ENCODE measurements at regions not wholly inside any gene's neighbourhood (a gene's known extent, or its start where the extent isn't known, plus 50 kb on each side); places are given as distances from the start of the nearest gene placed in this dataset.

GRCh38 chr3:14252321-14253021 is 73.9 kb downstream of the LSM3 start:
- peaks cover 1% of the 10 kb centered on the region for H3K4me1 Mint-ChIP-seq (ENCODE audit: low read depth, unreplicated experiment)
- H3K27ac Mint-ChIP-seq (ENCODE audit: unreplicated experiment), result no peak overlapping the region
- peaks cover 6% of the 10 kb centered on the region for H3K36me3 Mint-ChIP-seq (ENCODE audit: unreplicated experiment)
- TF ChIP-seq CTCF (IDR thresholded peaks at IDR 0.05; ENCODE audit: partially characterized antibody, unreplicated experiment), result no peak
- no peak overlapping the region for H3K4me3 Mint-ChIP-seq (ENCODE audit: unreplicated experiment)
- no peak for DNase-seq
- peaks cover 2% of the 10 kb centered on the region for H3K27me3 Mint-ChIP-seq (ENCODE audit: unreplicated experiment)
- H3K9me3 Mint-ChIP-seq (ENCODE audit: unreplicated experiment), result peaks cover 5% of the 10 kb centered on the region

GRCh38 chr3:14253022-14253706 is 74.5 kb downstream of the LSM3 start:
- peaks cover 5% of the 10 kb centered on the region for H3K9me3 Mint-ChIP-seq (ENCODE audit: unreplicated experiment)
- no peak overlapping the region for H3K4me3 Mint-ChIP-seq (ENCODE audit: unreplicated experiment)
- peaks cover 2% of the 10 kb centered on the region for H3K27me3 Mint-ChIP-seq (ENCODE audit: unreplicated experiment)
- peaks cover 1% of the 10 kb centered on the region for H3K4me1 Mint-ChIP-seq (ENCODE audit: low read depth, unreplicated experiment)
- no peak for DNase-seq
- no peak overlapping the region for H3K27ac Mint-ChIP-seq (ENCODE audit: unreplicated experiment)
- TF ChIP-seq CTCF (IDR thresholded peaks at IDR 0.05; ENCODE audit: partially characterized antibody, unreplicated experiment), result no peak
- peaks cover 6% of the 10 kb centered on the region for H3K36me3 Mint-ChIP-seq (ENCODE audit: unreplicated experiment)

GRCh38 chr3:14253707-14254382 is 75.2 kb downstream of the LSM3 start:
- DNase-seq, result no peak
- TF ChIP-seq CTCF (IDR thresholded peaks at IDR 0.05; ENCODE audit: partially characterized antibody, unreplicated experiment), result no peak
- Mint-ChIP-seq H3K36me3 (ENCODE audit: unreplicated experiment) (peaks cover 6% of the 10 kb centered on the region), H3K4me3 (ENCODE audit: unreplicated experiment) (no peak overlapping the region), H3K27me3 (ENCODE audit: unreplicated experiment) (peaks cover 2% of the 10 kb centered on the region), H3K4me1 (ENCODE audit: low read depth, unreplicated experiment) (peaks cover 1% of the 10 kb centered on the region), H3K9me3 (ENCODE audit: unreplicated experiment) (peaks cover 5% of the 10 kb centered on the region), H3K27ac (ENCODE audit: unreplicated experiment) (no peak overlapping the region)

- Mint-ChIP-seq H3K4me1 (ENCODE audit: low read depth, unreplicated experiment) (peaks cover 1% of the 10 kb centered on the region), H3K27ac (ENCODE audit: unreplicated experiment) (no peak overlapping the region), H3K36me3 (ENCODE audit: unreplicated experiment) (peaks cover 6% of the 10 kb centered on the region), H3K4me3 (ENCODE audit: unreplicated experiment) (no peak overlapping the region), H3K9me3 (ENCODE audit: unreplicated experiment) (peaks cover 5% of the 10 kb centered on the region), H3K27me3 (ENCODE audit: unreplicated experiment) (peaks cover 2% of the 10 kb centered on the region)
- TF ChIP-seq CTCF (IDR thresholded peaks at IDR 0.05; ENCODE audit: partially characterized antibody, unreplicated experiment), result no peak
- DNase-seq, result no peak
Measured at GRCh38 chr3:14254812-14255702, 76.4 kb downstream of the LSM3 start.

Measured in glutamatergic neuron (in vitro differentiated cells).